Ishikawa (cell line): ENCODE measurements at regions not wholly inside any gene's neighbourhood (a gene's known extent, or its start where the extent isn't known, plus 50 kb on each side); places are given as distances from the start of the nearest gene placed in this dataset.

Source experiments
- CREB1 ChIP-seq: IDR thresholded peaks from 2 replicates; pipeline ENCODE4 v1.6.1; 2012; ENCODE audit warnings: low read depth
- RAD21 ChIP-seq: IDR thresholded peaks from 2 replicates; pipeline ENCODE4 v1.6.1; 2012; ENCODE audit warnings: low read depth
- TAF1 ChIP-seq: IDR thresholded peaks from 2 replicates; pipeline ENCODE4 v1.6.1; 2012; ENCODE audit warnings: low read depth, mild to moderate bottlenecking
- TF ChIP-seq, protein P1 (sequence below): IDR thresholded peaks from 2 replicates; pipeline ENCODE4 v1.6.1; 2012

DNA sequence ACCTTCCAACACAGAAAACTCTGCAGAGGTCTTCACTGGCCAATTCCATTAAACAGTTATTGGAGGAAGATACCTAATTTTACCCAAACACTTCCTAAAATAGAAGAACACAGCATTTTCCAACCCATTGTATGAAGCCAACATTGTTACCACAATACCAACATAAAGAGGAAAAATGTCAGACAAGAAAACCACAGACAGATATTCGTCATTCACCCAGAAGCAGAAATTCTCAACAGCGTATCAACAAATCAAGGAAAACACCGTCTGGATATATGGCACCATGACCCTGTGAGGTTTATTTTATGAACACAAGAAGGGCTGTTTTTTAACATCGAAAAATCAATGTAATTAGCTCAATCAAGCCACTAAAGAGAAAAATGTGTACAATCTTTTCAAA, 255.6 kb downstream of the ASMT start:
- TF ChIP-seq CREB1 (no peak), RAD21 (no peak), TAF1 (no peak)
- TF ChIP-seq, protein P1, sequence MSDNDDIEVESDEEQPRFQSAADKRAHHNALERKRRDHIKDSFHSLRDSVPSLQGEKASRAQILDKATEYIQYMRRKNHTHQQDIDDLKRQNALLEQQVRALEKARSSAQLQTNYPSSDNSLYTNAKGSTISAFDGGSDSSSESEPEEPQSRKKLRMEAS, result no peak
